SH-SY5Y (cell line): ENCODE measurements at regions not wholly inside any gene's neighbourhood (a gene's known extent, or its start where the extent isn't known, plus 50 kb on each side); places are given as distances from the start of the nearest gene placed in this dataset.

ENCODE experiments used
- GATA2 ChIP-seq: IDR thresholded peaks from 2 replicates; pipeline ENCODE4 v1.6.1; 2011; ENCODE audit warnings: mild to moderate bottlenecking, low read depth, low read length
- GATA3 ChIP-seq: IDR thresholded peaks from 2 replicates; pipeline ENCODE4 v1.6.1; 2011; ENCODE audit warnings: low read depth, mild to moderate bottlenecking, low read length, moderate library complexity

- TF ChIP-seq GATA2 (no peak), GATA3 (no peak)
Measured at GRCh38 chr12:13372386-13372785, 175.9 kb downstream of the EMP1 start.
